Activated CD8-positive, alpha-beta T cell treated with anti-CD3 and anti-CD28 coated beads, Interleukin-2, amount 10 ng/mL, durations not matched to agents 7 days and 5 days (primary cell): ENCODE measurements at regions not wholly inside any gene's neighbourhood (a gene's known extent, or its start where the extent isn't known, plus 50 kb on each side); places are given as distances from the start of the nearest gene placed in this dataset.

Experiments
- ATAC-seq: fragments of 150-1000 bp; cut with Tn5 transposase; one replicate; pipeline ENCODE4 v1.10.0; 2021; ENCODE audit warnings: moderate library complexity
- CTCF ChIA-PET: fragments of 350-600 bp; sonication (Branson Sonifier 250); formaldehyde crosslinking; loops from one replicate; lab custom pipeline; 2021; ENCODE audit warnings: antibody characterized with exemption; lab: Charles Lee
- POLR2A ChIA-PET: fragments of 350-600 bp; sonication (Branson Sonifier 250); formaldehyde crosslinking; loops from one replicate; lab custom pipeline; 2021; ENCODE audit warnings: antibody characterized with exemption; lab: Charles Lee
- DNase-seq: peaks from one replicate; pipeline ENCODE4 v3.0.0-alpha.2; 2020
- H3K27ac Mint-ChIP-seq: one replicate; pipeline ENCODE4 v1.8.0; 2021; ENCODE audit warnings: mild to moderate bottlenecking, mixed read lengths
- H3K27me3 Mint-ChIP-seq: one replicate; pipeline ENCODE4 v1.8.0; 2021; ENCODE audit warnings: low read depth, mixed read lengths
- H3K36me3 Mint-ChIP-seq: one replicate; pipeline ENCODE4 v1.8.0; 2021; ENCODE audit warnings: low read depth, mixed read lengths
- H3K4me1 Mint-ChIP-seq: one replicate; pipeline ENCODE4 v1.8.0; 2021; ENCODE audit warnings: low read depth, mixed read lengths
- H3K4me3 Mint-ChIP-seq: one replicate; pipeline ENCODE4 v1.8.0; 2021; ENCODE audit warnings: mild to moderate bottlenecking, mixed read lengths
- H3K9me3 Mint-ChIP-seq: one replicate; pipeline ENCODE4 v1.8.0; 2022; ENCODE audit warnings: mixed read lengths; ENCODE audit not compliant: insufficient read depth

GRCh38 chr11:122248939-122249338, 132.9 kb upstream of the BLID start:
- ChIA-PET POLR2A (no interaction called here), CTCF (no interaction called here)
- no peak overlapping the region for H3K4me3 Mint-ChIP-seq
- no peak overlapping the region for H3K27ac Mint-ChIP-seq
- ATAC-seq (no peak), DNase-seq (no peak)
- H3K9me3 Mint-ChIP-seq, result no peaks in the 10 kb centered on the region
- no peaks in the 10 kb centered on the region for H3K36me3 Mint-ChIP-seq
- no peaks in the 10 kb centered on the region for H3K4me1 Mint-ChIP-seq
- no peaks in the 10 kb centered on the region for H3K27me3 Mint-ChIP-seq

DNA sequence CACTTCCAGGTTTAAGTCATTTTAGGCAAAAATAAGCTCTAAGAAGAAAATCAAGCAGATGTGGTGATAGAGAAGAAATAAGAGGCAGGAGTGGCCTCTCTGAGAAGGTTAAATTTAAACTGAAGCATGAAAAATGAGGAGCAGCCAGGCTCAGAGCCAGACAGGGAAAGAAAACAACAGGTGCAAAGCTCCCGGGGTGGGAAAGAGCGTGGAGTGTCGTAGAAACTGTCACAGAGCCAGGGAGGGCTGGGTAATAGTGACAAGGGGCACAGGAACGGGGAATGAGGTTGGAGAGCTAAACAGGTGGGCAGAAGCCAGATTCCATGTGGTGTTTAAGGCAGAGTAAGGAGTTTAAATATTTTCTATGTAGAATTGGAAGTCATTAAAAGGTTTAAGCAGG, 132.1 kb upstream of the BLID start:
- Mint-ChIP-seq H3K36me3 (no peaks in the 10 kb centered on the region), H3K9me3 (no peaks in the 10 kb centered on the region), H3K4me3 (no peak overlapping the region), H3K4me1 (no peaks in the 10 kb centered on the region), H3K27me3 (no peaks in the 10 kb centered on the region), H3K27ac (no peak overlapping the region)
- ChIA-PET POLR2A (no interaction called here), CTCF (interaction anchor here (0.8 kb wide), 1 partner anchor 33 kb away, joined by 3 read pairs; no protein-coding TSS in a partner anchor)
- DNase-seq (no peak), ATAC-seq (no peak)

DNA sequence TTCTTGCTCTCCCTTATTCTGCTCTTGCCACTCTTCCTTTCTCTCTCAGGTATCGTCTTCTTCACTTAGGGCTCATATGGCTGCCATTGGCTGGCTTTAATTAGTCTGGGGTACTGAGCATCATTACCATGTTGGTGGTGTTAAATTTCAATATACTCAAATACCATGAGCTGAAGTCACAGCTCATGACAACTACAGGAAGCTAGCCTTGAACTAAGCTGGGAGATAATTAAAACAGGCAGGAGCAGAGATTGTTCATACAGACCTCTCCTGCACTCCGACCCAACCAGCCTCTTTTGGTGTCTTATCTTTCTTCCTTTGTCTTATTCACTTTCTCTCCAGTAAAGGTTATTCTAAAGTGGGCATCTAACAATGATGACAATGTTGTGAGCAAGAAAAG, 130.9 kb upstream of the BLID start:
- no peak for ATAC-seq
- CTCF ChIA-PET, result no interaction called here
- Mint-ChIP-seq H3K27ac (no peak overlapping the region), H3K4me1 (no peaks in the 10 kb centered on the region), H3K9me3 (no peaks in the 10 kb centered on the region), H3K4me3 (no peak overlapping the region), H3K36me3 (no peaks in the 10 kb centered on the region), H3K27me3 (no peaks in the 10 kb centered on the region)
- no peak for DNase-seq
- POLR2A ChIA-PET, result no interaction called here

GRCh38 chr11:122242731-122243130, 126.7 kb upstream of the BLID start:
- DNase-seq (no peak), ATAC-seq (no peak)
- Mint-ChIP-seq H3K27me3 (no peaks in the 10 kb centered on the region), H3K4me3 (no peak overlapping the region), H3K4me1 (no peaks in the 10 kb centered on the region), H3K27ac (no peak overlapping the region), H3K9me3 (no peaks in the 10 kb centered on the region), H3K36me3 (no peaks in the 10 kb centered on the region)
- POLR2A ChIA-PET, result no interaction called here
- CTCF ChIA-PET, result no interaction called here

- Mint-ChIP-seq H3K27ac (no peak overlapping the region), H3K36me3 (no peaks in the 10 kb centered on the region), H3K4me3 (no peak overlapping the region), H3K9me3 (no peaks in the 10 kb centered on the region), H3K4me1 (no peaks in the 10 kb centered on the region), H3K27me3 (no peaks in the 10 kb centered on the region)
- ATAC-seq (no peak), DNase-seq (no peak)
- POLR2A ChIA-PET, result no interaction called here
- CTCF ChIA-PET, result no interaction called here
Observed at GRCh38 chr11:122241566-122241965, 125.6 kb upstream of the BLID start.

- H3K27me3 Mint-ChIP-seq, result no peaks in the 10 kb centered on the region
- no peaks in the 10 kb centered on the region for H3K9me3 Mint-ChIP-seq
- no peak overlapping the region for H3K4me3 Mint-ChIP-seq
- ATAC-seq, result no peak
- DNase-seq, result no peak
- H3K36me3 Mint-ChIP-seq, result no peaks in the 10 kb centered on the region
- H3K4me1 Mint-ChIP-seq, result no peaks in the 10 kb centered on the region
- no peak overlapping the region for H3K27ac Mint-ChIP-seq
- POLR2A ChIA-PET, result no interaction called here
- CTCF ChIA-PET, result no interaction called here
Observed at GRCh38 chr11:122240638-122241037, 124.6 kb upstream of the BLID start.

- no peak for ATAC-seq
- ChIA-PET POLR2A (no interaction called here), CTCF (no interaction called here)
- no peaks in the 10 kb centered on the region for H3K4me1 Mint-ChIP-seq
- H3K27ac Mint-ChIP-seq, result no peak overlapping the region
- no peaks in the 10 kb centered on the region for H3K36me3 Mint-ChIP-seq
- no peaks in the 10 kb centered on the region for H3K9me3 Mint-ChIP-seq
- DNase-seq, result no peak
- H3K27me3 Mint-ChIP-seq, result no peaks in the 10 kb centered on the region
- no peak overlapping the region for H3K4me3 Mint-ChIP-seq
Observed at GRCh38 chr11:122235615-122236014, 119.6 kb upstream of the BLID start.

- ChIA-PET CTCF (interaction anchor here (0.8 kb wide), 1 partner anchor 11 kb away, joined by 3 read pairs; no protein-coding TSS in a partner anchor), POLR2A (no interaction called here)
- Mint-ChIP-seq H3K27ac (no peak overlapping the region), H3K4me1 (no peaks in the 10 kb centered on the region), H3K9me3 (no peaks in the 10 kb centered on the region), H3K27me3 (no peaks in the 10 kb centered on the region), H3K36me3 (no peaks in the 10 kb centered on the region), H3K4me3 (no peak overlapping the region)
- DNase-seq (no peak), ATAC-seq (no peak)
Observed at GRCh38 chr11:122234780-122235179, 118.8 kb upstream of the BLID start.

- no peaks in the 10 kb centered on the region for H3K4me1 Mint-ChIP-seq
- no peaks in the 10 kb centered on the region for H3K36me3 Mint-ChIP-seq
- ATAC-seq, result no peak
- no peak overlapping the region for H3K4me3 Mint-ChIP-seq
- ChIA-PET CTCF (interaction anchor here (0.8 kb wide), 1 partner anchor 10 kb away, joined by 3 read pairs; no protein-coding TSS in a partner anchor), POLR2A (no interaction called here)
- H3K9me3 Mint-ChIP-seq, result no peaks in the 10 kb centered on the region
- no peaks in the 10 kb centered on the region for H3K27me3 Mint-ChIP-seq
- no peak overlapping the region for H3K27ac Mint-ChIP-seq
- no peak for DNase-seq
Observed at GRCh38 chr11:122234257-122234656, 118.2 kb upstream of the BLID start.

DNA sequence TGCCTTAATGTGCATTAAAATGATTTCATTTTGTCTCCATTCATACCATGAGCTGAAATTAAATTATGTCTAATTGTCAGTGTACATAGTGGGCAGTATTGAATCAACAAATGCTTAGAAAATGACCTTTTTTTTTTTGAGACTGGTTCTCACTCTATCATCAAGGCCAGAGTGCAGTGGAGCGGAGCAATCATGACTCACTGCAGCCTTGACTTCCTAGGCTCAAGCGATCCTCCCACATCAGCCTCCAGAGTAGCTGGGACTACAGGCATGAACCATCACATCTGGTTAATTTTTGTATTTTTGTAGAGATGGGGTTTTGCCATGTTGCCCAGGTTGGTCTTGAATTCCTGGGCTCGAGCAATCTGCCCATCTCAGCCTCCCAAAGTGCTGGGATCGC, 117.0 kb upstream of the BLID start:
- no peaks in the 10 kb centered on the region for H3K4me1 Mint-ChIP-seq
- POLR2A ChIA-PET, result no interaction called here
- no peaks in the 10 kb centered on the region for H3K9me3 Mint-ChIP-seq
- H3K36me3 Mint-ChIP-seq, result no peaks in the 10 kb centered on the region
- no peaks in the 10 kb centered on the region for H3K27me3 Mint-ChIP-seq
- no peak overlapping the region for H3K4me3 Mint-ChIP-seq
- CTCF ChIA-PET, result no interaction called here
- no peak for DNase-seq
- H3K27ac Mint-ChIP-seq, result no peak overlapping the region
- no peak for ATAC-seq

DNA sequence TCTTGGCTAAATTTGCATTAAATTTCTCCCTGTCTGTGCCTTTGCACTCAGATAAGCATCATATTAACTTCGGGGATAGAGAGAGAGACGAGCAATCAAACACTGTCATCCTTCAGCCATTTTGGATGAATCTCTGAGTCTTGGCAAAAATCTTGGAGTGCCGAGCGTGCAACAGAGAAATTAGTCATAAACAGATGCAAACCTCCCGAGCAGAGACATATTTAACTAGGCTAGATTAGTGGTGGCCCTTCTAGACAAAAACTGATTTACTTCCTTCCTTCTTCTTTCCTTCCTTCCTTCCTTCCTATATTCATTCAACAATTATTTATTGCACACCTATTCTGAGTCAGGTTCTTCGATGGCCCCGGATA, 114.4 kb upstream of the BLID start:
- Mint-ChIP-seq H3K9me3 (no peaks in the 10 kb centered on the region), H3K27me3 (no peaks in the 10 kb centered on the region), H3K36me3 (no peaks in the 10 kb centered on the region), H3K27ac (no peak overlapping the region), H3K4me3 (no peak overlapping the region), H3K4me1 (no peaks in the 10 kb centered on the region)
- ChIA-PET CTCF (no interaction called here), POLR2A (no interaction called here)
- no peak for ATAC-seq
- no peak for DNase-seq

- no peaks in the 10 kb centered on the region for H3K4me1 Mint-ChIP-seq
- no peaks in the 10 kb centered on the region for H3K27me3 Mint-ChIP-seq
- H3K36me3 Mint-ChIP-seq, result no peaks in the 10 kb centered on the region
- H3K4me3 Mint-ChIP-seq, result no peak overlapping the region
- H3K27ac Mint-ChIP-seq, result no peak overlapping the region
- ATAC-seq, result no peak
- POLR2A ChIA-PET, result no interaction called here
- no peak for DNase-seq
- no peaks in the 10 kb centered on the region for H3K9me3 Mint-ChIP-seq
- CTCF ChIA-PET, result no interaction called here
Observed at GRCh38 chr11:122229481-122230384, 113.7 kb upstream of the BLID start.
